A549 (cell line): ENCODE measurements at regions not wholly inside any gene's neighbourhood (a gene's known extent, or its start where the extent isn't known, plus 50 kb on each side); places are given as distances from the start of the nearest gene placed in this dataset.

ENCODE experiments used
- ATAC-seq, 2 experiments: fragments of 200-7000 bp in 1 of 2; fragments of >200 bp in 1 of 2; cut with Nextera tagmentation in 1 of 2; cut with Tn5 transposase in 1 of 2; 3 replicates each; pipeline versions ENCODE4 v1.8.0 to v1.9.1; 2018 to 2020; ENCODE audit warnings: mild to moderate bottlenecking in 1 of 2, moderate library complexity in 1 of 2
- CTCF ChIA-PET: fragments of 300-600 bp; sonication (Branson Sonifier 250); formaldehyde crosslinking; extraction: SDS; loops from one replicate; lab custom pipeline; 2021; ENCODE audit warnings: antibody characterized with exemption, inconsistent platforms; lab: Yijun Ruan, JAX
- POLR2A ChIA-PET: fragments of 350-600 bp; formaldehyde crosslinking; extraction: SDS; loops from one replicate; lab custom pipeline; 2021; ENCODE audit warnings: antibody characterized with exemption, inconsistent platforms; lab: Yijun Ruan, JAX
- DNase-seq, 2 experiments: peaks; one replicate each; pipeline versions ENCODE4 v3.0.0 to v3.0.0-alpha.2; 2011 to 2016; ENCODE audit warnings: low read depth in 1 of 2, low spot score in 1 of 2
- FAIRE-seq: peaks from 2 replicates; lab custom pipeline; 2011; peaks lifted over from hg19 to GRCh38; lab: Jason Lieb, UNC
- H3K27ac ChIP-seq, 2 experiments: fragments of >200 bp; sonication (Bioruptor Twin); formaldehyde crosslinking; 3 replicates each; pipeline ENCODE4 v1.5.1; 2016 to 2017
- H3K4me1 ChIP-seq: fragments of >200 bp; sonication (Bioruptor Twin); formaldehyde crosslinking; 3 replicates; pipeline ENCODE4 v1.6.1; 2016
- H3K4me2 ChIP-seq: fragments of >200 bp; sonication (Bioruptor Twin); formaldehyde crosslinking; 3 replicates; pipeline ENCODE4 v1.6.1; 2016
- H3K4me3 ChIP-seq: fragments of >200 bp; sonication (Bioruptor Twin); formaldehyde crosslinking; 3 replicates; pipeline ENCODE4 v1.5.1; 2016
- H3K9me3 ChIP-seq: fragments of >200 bp; sonication (Bioruptor Twin); formaldehyde crosslinking; 3 replicates; pipeline ENCODE4 v1.6.1; 2016
- BHLHE40 ChIP-seq: IDR thresholded peaks from 2 replicates; pipeline ENCODE4 v1.6.1; 2012; ENCODE audit warnings: low read depth, low read length, inconsistent platforms
- CEBPB ChIP-seq, 2 experiments: fragments of >200 bp in 1 of 2; sonication (Bioruptor Twin) in 1 of 2; formaldehyde crosslinking in 1 of 2; IDR thresholded peaks; 2 replicates each; pipeline ENCODE4 v1.6.1; 2012 to 2016
- CHD2 ChIP-seq: fragments of 150-350 bp; IDR thresholded peaks from 2 replicates; pipeline ENCODE4 v1.6.1; 2014; ENCODE audit warnings: low read length; ENCODE audit not compliant: partially characterized antibody
- MAFK ChIP-seq: fragments of 450-650 bp; IDR thresholded peaks from 2 replicates; pipeline ENCODE4 v1.6.1; 2014; ENCODE audit not compliant: partially characterized antibody
- NFE2L2 ChIP-seq: fragments of 150-350 bp; conservative IDR thresholded peaks from 2 replicates; pipeline ENCODE4 v1.6.1; 2014; ENCODE audit warnings: low read length
- POLR2A ChIP-seq: IDR thresholded peaks from 2 replicates; pipeline ENCODE4 v1.6.1; 2012; ENCODE audit warnings: mild to moderate bottlenecking, low read length
- RAD21 ChIP-seq, 2 experiments: fragments of >200 bp in 1 of 2; sonication (Bioruptor Twin) in 1 of 2; formaldehyde crosslinking in 1 of 2; IDR thresholded peaks in 1 of 2; conservative IDR thresholded peaks in 1 of 2; 2 replicates in 1 of 2; 3 replicates in 1 of 2; pipeline ENCODE4 v1.6.1; 2012 to 2018; ENCODE audit warnings: inconsistent platforms in 1 of 2
- RCOR1 ChIP-seq: fragments of 150-350 bp; IDR thresholded peaks from 2 replicates; pipeline ENCODE4 v1.6.1; 2014; ENCODE audit warnings: antibody characterized with exemption, low read length, low read depth
- SMC3 ChIP-seq: fragments of >200 bp; sonication (Bioruptor Twin); formaldehyde crosslinking; IDR thresholded peaks from 3 replicates; pipeline ENCODE4 v1.6.1; 2018; ENCODE audit warnings: inconsistent platforms
- SREBF2 ChIP-seq: fragments of 450-650 bp; IDR thresholded peaks from 2 replicates; pipeline ENCODE4 v1.6.1; 2014; ENCODE audit warnings: mild to moderate bottlenecking, moderate library complexity
- ZFP36 ChIP-seq: fragments of 450-650 bp; IDR thresholded peaks from 2 replicates; pipeline ENCODE4 v1.6.1; 2014; ENCODE audit warnings: borderline replicate concordance; ENCODE audit not compliant: partially characterized antibody
- WGBS: methylation state at CpG from one replicate; pipeline ENCODE4 v1.1.6; 2017; ENCODE audit errors: missing lambda C conversion rate; 5-methylcytosine and 5-hydroxymethylcytosine counted together
- TF ChIP-seq, protein P1 (sequence below): IDR thresholded peaks from 2 replicates; pipeline ENCODE4 v1.6.1; 2012
- TF ChIP-seq, protein P2 (sequence below): fragments of 250-450 bp; sonication (Bioruptor Pico); IDR thresholded peaks from 2 replicates; pipeline ENCODE4 v1.5.0; 2020; ENCODE audit warnings: low read depth, mild to moderate bottlenecking, moderate library complexity
- TF ChIP-seq, protein P3 (sequence below): fragments of >200 bp; sonication (Bioruptor Twin); formaldehyde crosslinking; IDR thresholded peaks from 3 replicates; pipeline ENCODE4 v1.5.1; 2016

DNA sequence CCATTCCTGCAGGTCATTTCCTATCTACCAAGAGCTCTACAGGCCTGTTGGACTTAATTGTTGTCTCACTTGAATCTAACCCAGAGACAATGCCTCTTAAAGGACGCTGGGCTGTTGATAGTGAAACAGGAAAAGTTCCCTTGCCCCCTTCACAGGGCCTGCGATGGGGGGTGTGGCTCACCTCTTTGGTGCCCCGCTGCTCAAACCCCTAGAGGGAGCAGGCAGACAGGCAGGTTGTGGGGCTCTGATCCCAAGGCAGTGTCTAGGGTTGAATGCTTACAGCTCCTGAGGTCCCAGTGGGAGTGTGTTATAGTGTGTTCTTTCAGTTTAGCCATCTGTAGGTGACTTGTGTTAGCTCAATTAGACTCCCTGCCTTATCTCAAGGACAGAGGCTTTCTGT, 68.0 kb downstream of the OTOR start:
- DNase-seq (no peak), ATAC-seq (peak in 1 of 2 experiments; percentile 21; a peak in 1 of 6 replicates), FAIRE-seq (no peak)
- TF ChIP-seq SREBF2 (no peak), RCOR1 (no peak), CHD2 (no peak), BHLHE40 (no peak), NFE2L2 (no peak), POLR2A (no peak), CEBPB (IDR thresholded peaks at IDR 0.05) (no peak)
- TF ChIP-seq, protein P1, sequence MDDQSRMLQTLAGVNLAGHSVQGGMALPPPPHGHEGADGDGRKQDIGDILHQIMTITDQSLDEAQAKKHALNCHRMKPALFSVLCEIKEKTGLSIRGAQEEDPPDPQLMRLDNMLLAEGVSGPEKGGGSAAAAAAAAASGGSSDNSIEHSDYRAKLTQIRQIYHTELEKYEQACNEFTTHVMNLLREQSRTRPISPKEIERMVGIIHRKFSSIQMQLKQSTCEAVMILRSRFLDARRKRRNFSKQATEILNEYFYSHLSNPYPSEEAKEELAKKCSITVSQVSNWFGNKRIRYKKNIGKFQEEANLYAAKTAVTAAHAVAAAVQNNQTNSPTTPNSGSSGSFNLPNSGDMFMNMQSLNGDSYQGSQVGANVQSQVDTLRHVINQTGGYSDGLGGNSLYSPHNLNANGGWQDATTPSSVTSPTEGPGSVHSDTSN: no peak
- TF ChIP-seq, protein P2, sequence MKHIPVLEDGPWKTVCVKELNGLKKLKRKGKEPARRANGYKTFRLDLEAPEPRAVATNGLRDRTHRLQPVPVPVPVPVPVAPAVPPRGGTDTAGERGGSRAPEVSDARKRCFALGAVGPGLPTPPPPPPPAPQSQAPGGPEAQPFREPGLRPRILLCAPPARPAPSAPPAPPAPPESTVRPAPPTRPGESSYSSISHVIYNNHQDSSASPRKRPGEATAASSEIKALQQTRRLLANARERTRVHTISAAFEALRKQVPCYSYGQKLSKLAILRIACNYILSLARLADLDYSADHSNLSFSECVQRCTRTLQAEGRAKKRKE (CRISPR knock-in tag): no peak
- WGBS: 8% methylated on average over 2 of the region's 3 CpGs
- Histone ChIP-seq H3K4me1 (no peaks in the 10 kb centered on the region), H3K9me3 (no peaks in the 10 kb centered on the region), H3K4me2 (no peak overlapping the region), H3K4me3 (no peak overlapping the region), H3K27ac (no peak overlapping the region)
- CTCF ChIA-PET: interaction anchor here (1.7 to 8.3 kb wide), 2 partner anchors 11 to 617 kb away, joined by 3 to 187 read pairs; no protein-coding TSS in a partner anchor
- POLR2A ChIA-PET: no interaction called here

DNA sequence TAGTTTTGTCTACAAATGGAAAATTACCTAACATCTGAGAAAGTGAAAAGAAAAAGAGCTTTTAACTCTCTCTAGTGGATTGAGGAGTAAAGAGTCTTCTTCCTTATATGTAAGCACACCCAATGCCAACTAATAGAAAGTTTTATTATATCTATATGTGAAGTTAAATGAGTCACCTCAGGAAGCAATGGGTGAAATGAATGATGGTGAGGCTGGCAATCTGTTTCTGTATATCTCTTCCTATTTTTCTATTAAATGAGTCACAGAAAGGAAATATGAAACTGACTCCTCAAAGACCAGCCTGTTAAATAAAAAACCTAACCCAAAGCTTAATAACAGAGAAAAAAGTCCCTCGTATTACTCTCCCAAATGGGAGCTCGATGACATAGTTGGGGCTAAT, 71.3 kb downstream of the OTOR start:
- H3K27ac ChIP-seq: no peak overlapping the region
- CTCF ChIA-PET: interaction anchor here (8.3 kb wide), 1 partner anchor 15 kb away, joined by 187 read pairs; no protein-coding TSS in a partner anchor
- no peak for FAIRE-seq
- 2% methylated on average over 2 of the region's 2 CpGs for WGBS
- H3K9me3 ChIP-seq: no peaks in the 10 kb centered on the region
- no peak for TF ChIP-seq MAFK
- no peak for TF ChIP-seq RCOR1
- no peak for DNase-seq
- no peak overlapping the region for H3K4me3 ChIP-seq
- no peak overlapping the region for H3K4me2 ChIP-seq
- POLR2A ChIA-PET: no interaction called here
- H3K4me1 ChIP-seq: no peaks in the 10 kb centered on the region
- no peak for ATAC-seq

DNA sequence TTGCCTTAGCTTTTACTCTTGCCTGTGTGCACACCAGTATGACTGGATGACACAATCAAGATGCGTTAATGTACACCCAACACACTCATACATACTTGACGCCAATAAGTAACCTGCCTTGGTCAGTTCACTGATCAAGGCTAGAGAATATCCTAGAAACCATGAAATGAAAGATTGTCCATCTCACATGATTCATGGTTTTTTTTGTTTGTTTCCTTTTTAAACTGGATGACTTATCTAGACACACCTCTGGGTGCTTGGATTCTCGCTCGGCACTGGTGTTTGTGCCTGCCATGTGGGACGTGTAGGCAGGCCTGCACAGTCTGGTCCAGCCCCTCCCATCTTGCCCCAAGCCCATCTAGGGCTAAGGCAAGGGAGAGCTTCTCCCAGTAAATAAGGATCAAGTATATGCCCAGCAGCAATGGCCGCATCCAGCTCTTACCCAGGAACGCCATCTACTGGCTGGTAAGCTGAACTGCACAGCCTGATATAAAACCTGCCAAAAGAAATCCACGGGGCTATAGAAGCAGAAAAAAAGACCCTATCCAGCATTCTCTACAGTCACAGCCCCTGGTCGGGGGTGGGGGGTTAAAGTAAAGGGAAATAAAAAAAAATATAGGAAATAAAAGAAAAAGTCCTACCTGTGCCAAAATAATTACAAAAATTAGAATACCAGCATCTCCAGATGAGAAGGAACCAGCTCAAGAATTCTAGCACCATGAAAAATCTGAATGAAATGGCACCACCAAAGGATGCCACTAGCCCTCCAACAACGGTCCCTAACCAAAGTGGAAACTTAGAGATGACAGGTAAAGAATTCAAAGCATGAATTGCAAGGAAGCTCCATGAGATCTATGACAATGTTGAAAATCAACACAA, 73.3 kb downstream of the OTOR start:
- H3K4me1 ChIP-seq: no peaks in the 10 kb centered on the region
- peak; percentile 32 for FAIRE-seq
- ChIA-PET CTCF (interaction anchor here (0.6 to 8.3 kb wide), 20 partner anchors 8 to 614 kb away, joined by 3 to 187 read pairs (median 4); no protein-coding TSS in a partner anchor), POLR2A (no interaction called here)
- H3K4me3 ChIP-seq: no peak overlapping the region
- DNase-seq: peak; percentile 37 to 65
- ATAC-seq: peak; percentile 62 to 88
- H3K4me2 ChIP-seq: peak overlapping the region; percentile 37; the same call in 2 of the 3 replicates
- 2% methylated on average over 10 of the region's 10 CpGs for WGBS
- TF ChIP-seq SMC3 (peak; percentile 42; the same call in 2 of the 3 replicates), RAD21 (conservative IDR thresholded peaks at IDR 0.05 in 1 of 2, IDR thresholded peaks at IDR 0.05 in 1 of 2) (peak; percentile 50 to 61; a peak in 4 of 5 replicates), ZFP36 (no peak)
- TF ChIP-seq, protein P3, sequence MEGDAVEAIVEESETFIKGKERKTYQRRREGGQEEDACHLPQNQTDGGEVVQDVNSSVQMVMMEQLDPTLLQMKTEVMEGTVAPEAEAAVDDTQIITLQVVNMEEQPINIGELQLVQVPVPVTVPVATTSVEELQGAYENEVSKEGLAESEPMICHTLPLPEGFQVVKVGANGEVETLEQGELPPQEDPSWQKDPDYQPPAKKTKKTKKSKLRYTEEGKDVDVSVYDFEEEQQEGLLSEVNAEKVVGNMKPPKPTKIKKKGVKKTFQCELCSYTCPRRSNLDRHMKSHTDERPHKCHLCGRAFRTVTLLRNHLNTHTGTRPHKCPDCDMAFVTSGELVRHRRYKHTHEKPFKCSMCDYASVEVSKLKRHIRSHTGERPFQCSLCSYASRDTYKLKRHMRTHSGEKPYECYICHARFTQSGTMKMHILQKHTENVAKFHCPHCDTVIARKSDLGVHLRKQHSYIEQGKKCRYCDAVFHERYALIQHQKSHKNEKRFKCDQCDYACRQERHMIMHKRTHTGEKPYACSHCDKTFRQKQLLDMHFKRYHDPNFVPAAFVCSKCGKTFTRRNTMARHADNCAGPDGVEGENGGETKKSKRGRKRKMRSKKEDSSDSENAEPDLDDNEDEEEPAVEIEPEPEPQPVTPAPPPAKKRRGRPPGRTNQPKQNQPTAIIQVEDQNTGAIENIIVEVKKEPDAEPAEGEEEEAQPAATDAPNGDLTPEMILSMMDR: peak; percentile 67
- no peak overlapping the region for H3K27ac ChIP-seq
- H3K9me3 ChIP-seq: 0 out of 3 replicates have a peak, but pooled peaks cover 3% of the 10 kb centered on the region

DNA sequence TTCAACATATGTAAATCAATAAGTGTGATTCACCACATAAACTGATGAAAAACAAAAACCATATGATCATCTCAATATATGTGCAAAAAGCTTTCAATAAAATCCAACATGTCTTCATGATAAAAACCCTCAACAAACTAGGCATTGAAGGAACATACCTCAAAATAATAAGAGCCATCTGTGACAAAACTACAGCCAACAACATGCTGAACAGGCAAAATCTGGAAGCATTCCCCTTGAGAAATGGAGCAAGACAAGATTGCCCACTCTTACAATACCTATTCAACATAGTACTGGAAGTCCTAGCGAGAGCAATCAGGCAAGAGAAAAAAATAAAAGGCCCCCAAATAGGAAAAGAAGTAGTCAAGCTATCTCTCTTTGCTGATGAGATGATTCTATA, 76.5 kb downstream of the OTOR start:
- Histone ChIP-seq H3K4me3 (no peak overlapping the region), H3K27ac (no peak overlapping the region), H3K4me1 (no peaks in the 10 kb centered on the region), H3K4me2 (no peak overlapping the region), H3K9me3 (0 out of 3 replicates have a peak, but pooled peaks cover 3% of the 10 kb centered on the region)
- WGBS: 0% methylated on average over 1 of the region's 1 CpG
- FAIRE-seq (no peak), ATAC-seq (no peak), DNase-seq (no peak)
- TF ChIP-seq CHD2 (no peak), MAFK (peak; percentile 62)
- POLR2A ChIA-PET: no interaction called here
- CTCF ChIA-PET: no interaction called here
